Gastrocnemius medialis (tissue), 4 donors: ENCODE measurements at regions not wholly inside any gene's neighbourhood (a gene's known extent, or its start where the extent isn't known, plus 50 kb on each side); places are given as distances from the start of the nearest gene placed in this dataset.

Experiments used
- ATAC-seq, 2 donors: fragments of 150-250 bp; one replicate each; pipeline ENCODE4 v1.9.1; 2016
- DNase-seq, 2 donors: peaks; one replicate each; pipeline ENCODE4 v3.0.0-alpha.2; 2019
- H3K27ac ChIP-seq, 4 donors: fragments of 200-600 bp; sonication (generic); 1 replicate in 1 of 4; 2 replicates in 3 of 4; pipeline ENCODE4 v1.5.1; 2016 to 2018; ENCODE audit warnings: mild to moderate bottlenecking in 2 of 4, moderate library complexity in 1 of 4
- H3K27me3 ChIP-seq, 3 donors: fragments of 200-600 bp; sonication (generic) in 2 of 3; 1 replicate in 1 of 3; 2 replicates in 2 of 3; pipeline versions ENCODE4 v1.5.1 to v1.6.0; 2016 to 2019; ENCODE audit warnings: mild to moderate bottlenecking in 1 of 3, moderate library complexity in 1 of 3
- H3K36me3 ChIP-seq, 2 donors: fragments of 200-600 bp; sonication (generic) in 1 of 2; one replicate each; pipeline ENCODE4 v1.5.1; 2017 to 2018
- H3K4me1 ChIP-seq, 2 donors: fragments of 200-600 bp; sonication (generic) in 1 of 2; one replicate each; pipeline ENCODE4 v1.5.1; 2016 to 2017; ENCODE audit warnings: mild to moderate bottlenecking in 2 of 2
- H3K4me3 ChIP-seq, 4 donors: fragments of 200-600 bp; sonication (generic) in 3 of 4; 1 replicate in 1 of 4; 2 replicates in 3 of 4; pipeline ENCODE4 v1.5.1; 2016 to 2019; ENCODE audit warnings: mild to moderate bottlenecking in 2 of 4
- H3K9me3 ChIP-seq, 3 donors: fragments of 200-600 bp; sonication (generic) in 2 of 3; 1 replicate in 1 of 3; 2 replicates in 2 of 3; pipeline ENCODE4 v1.5.1; 2016 to 2019
- CTCF ChIP-seq, 5 experiments: fragments of 450-650 bp in 3 of 5; fragments of 200-600 bp in 2 of 5; sonication (generic) in 2 of 5; IDR thresholded peaks in 4 of 5; conservative IDR thresholded peaks in 1 of 5; 1 replicate in 4 of 5; 2 replicates in 1 of 5; pipeline ENCODE4 v1.5.1; 2016 to 2019; ENCODE audit warnings: antibody characterized with exemption in 5 of 5, mild to moderate bottlenecking in 3 of 5, moderate library complexity in 3 of 5
- POLR2A ChIP-seq, 2 donors: fragments of 450-650 bp; IDR thresholded peaks; one replicate each; pipeline ENCODE4 v1.6.1; 2017; ENCODE audit warnings: antibody characterized with exemption in 2 of 2, mild to moderate bottlenecking in 2 of 2, moderate library complexity in 2 of 2
- in situ Hi-C, 4 donors: fragments of 200-750 bp; cut with MboI; loops; one replicate each; pipeline versions ENCODE4 v1.15.0 to v1.8.0; 2017; ENCODE audit warnings: low sequenced_read_pairs in 4 of 4
- intact Hi-C: fragments of 100-400 bp; cut with DNase I; formaldehyde crosslinking; loops from one replicate; pipeline ENCODE4 v1.15.1; 2023; ENCODE audit warnings: low total_unique reads

GRCh38 chr2:59874361-59874760 lies 679.1 kb downstream of the BCL11A start:
- Histone ChIP-seq H3K9me3 (no peaks in the 10 kb centered on the region), H3K27ac (no peak overlapping the region), H3K4me3 (no peak overlapping the region), H3K27me3 (no peaks in the 10 kb centered on the region), H3K4me1 (no peaks in the 10 kb centered on the region), H3K36me3 (no peaks in the 10 kb centered on the region)
- no peak for DNase-seq
- TF ChIP-seq CTCF (IDR thresholded peaks at IDR 0.05 in 4 of 5, conservative IDR thresholded peaks at IDR 0.05 in 1 of 5): no peak
- no peak for TF ChIP-seq POLR2A (IDR thresholded peaks at IDR 0.05)
- in situ Hi-C loops (no loop called here), intact Hi-C loops (no loop called here)
- no peak for ATAC-seq

- Histone ChIP-seq H3K27me3 (no peaks in the 10 kb centered on the region), H3K36me3 (no peaks in the 10 kb centered on the region), H3K4me1 (no peaks in the 10 kb centered on the region), H3K9me3 (no peaks in the 10 kb centered on the region), H3K4me3 (no peak overlapping the region), H3K27ac (no peak overlapping the region)
- ATAC-seq (no peak), DNase-seq (no peak)
- TF ChIP-seq CTCF (IDR thresholded peaks at IDR 0.05 in 4 of 5, conservative IDR thresholded peaks at IDR 0.05 in 1 of 5): no peak
- no peak for TF ChIP-seq POLR2A (IDR thresholded peaks at IDR 0.05)
- intact Hi-C loops: no loop called here
- in situ Hi-C loops: no loop called here
Measured at GRCh38 chr2:59871830-59872229, 681.6 kb downstream of the BCL11A start.

- no peaks in the 10 kb centered on the region for H3K9me3 ChIP-seq
- no peak overlapping the region for H3K27ac ChIP-seq
- no peaks in the 10 kb centered on the region for H3K4me1 ChIP-seq
- ATAC-seq (no peak), DNase-seq (no peak)
- no peaks in the 10 kb centered on the region for H3K27me3 ChIP-seq
- in situ Hi-C loops: no loop called here
- H3K4me3 ChIP-seq: no peak overlapping the region
- intact Hi-C loops: no loop called here
- H3K36me3 ChIP-seq: no peaks in the 10 kb centered on the region
- no peak for TF ChIP-seq CTCF (IDR thresholded peaks at IDR 0.05 in 4 of 5, conservative IDR thresholded peaks at IDR 0.05 in 1 of 5)
- TF ChIP-seq POLR2A (IDR thresholded peaks at IDR 0.05): no peak
Measured at GRCh38 chr2:59868981-59869380, 684.5 kb downstream of the BCL11A start.

- no peak overlapping the region for H3K4me3 ChIP-seq
- no peak for ATAC-seq
Measured at GRCh38 chr2:59866436-59866835, 687.0 kb downstream of the BCL11A start.

More at GRCh38 chr2:59866436-59866835, 687.0 kb downstream of the BCL11A start:
- Histone ChIP-seq H3K27me3 (no peaks in the 10 kb centered on the region), H3K4me1 (no peaks in the 10 kb centered on the region), H3K36me3 (no peaks in the 10 kb centered on the region), H3K27ac (no peak overlapping the region), H3K9me3 (no peaks in the 10 kb centered on the region)
- intact Hi-C loops: no loop called here
- TF ChIP-seq POLR2A (IDR thresholded peaks at IDR 0.05): no peak
- TF ChIP-seq CTCF (IDR thresholded peaks at IDR 0.05 in 4 of 5, conservative IDR thresholded peaks at IDR 0.05 in 1 of 5): no peak
- DNase-seq: no peak
- in situ Hi-C loops: no loop called here
